HUDEP-2 (cell line): ENCODE measurements at regions not wholly inside any gene's neighbourhood (a gene's known extent, or its start where the extent isn't known, plus 50 kb on each side); places are given as distances from the start of the nearest gene placed in this dataset.
"Not testable (repeated sequence)": the region's sequence is repeated elsewhere in the genome, so short reads cannot be mapped to it uniquely, and the experiment has no call there.

Experiments
- DNase-seq, 76 experiments: peaks; one replicate each; lab custom pipeline; 2025; ENCODE audit not compliant: unreplicated experiment in 76 of 76; lab: John Stamatoyannopoulos, UW

DNA sequence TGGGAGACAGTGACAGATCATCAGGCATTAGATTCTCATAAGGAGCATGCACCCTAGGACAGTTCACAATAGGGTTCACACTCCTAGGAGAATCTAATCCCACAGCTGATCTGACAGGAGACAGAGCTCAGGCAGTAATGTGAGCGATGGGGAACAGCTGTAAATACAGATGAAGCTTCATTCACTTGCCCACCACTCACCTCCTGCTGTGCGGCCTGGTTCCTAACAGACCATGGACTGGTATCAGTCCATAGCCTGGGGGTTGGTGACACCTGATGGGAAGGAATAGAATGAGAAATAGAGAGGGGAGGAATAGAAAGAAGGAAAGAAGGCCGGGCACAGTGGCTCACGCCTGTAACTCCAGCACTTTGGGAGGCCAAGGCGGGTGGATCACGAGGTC, 336.8 kb upstream of the SASH1 start:
- DNase-seq, result no peak

DNA sequence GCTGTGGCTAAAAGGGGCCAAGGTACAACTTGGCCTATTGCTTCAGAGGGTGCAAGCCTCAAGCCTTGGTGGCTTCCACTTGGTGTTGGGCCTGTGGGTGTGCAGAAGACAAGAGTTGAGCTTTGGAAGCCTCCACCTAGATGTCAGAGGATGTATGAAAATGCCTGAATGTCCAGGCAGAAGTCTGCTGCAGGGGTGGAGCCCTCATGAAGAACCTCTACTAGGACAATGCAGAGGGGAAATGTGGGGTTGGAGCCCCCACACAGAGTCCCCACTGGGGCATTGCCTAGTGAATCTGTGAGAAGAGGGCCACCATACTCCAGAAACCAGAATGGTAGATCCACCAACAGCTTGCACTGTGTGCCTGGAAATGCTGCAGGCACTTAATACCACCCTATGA, 332.1 kb upstream of the SASH1 start:
- DNase-seq, result not testable (repeated sequence)

DNA sequence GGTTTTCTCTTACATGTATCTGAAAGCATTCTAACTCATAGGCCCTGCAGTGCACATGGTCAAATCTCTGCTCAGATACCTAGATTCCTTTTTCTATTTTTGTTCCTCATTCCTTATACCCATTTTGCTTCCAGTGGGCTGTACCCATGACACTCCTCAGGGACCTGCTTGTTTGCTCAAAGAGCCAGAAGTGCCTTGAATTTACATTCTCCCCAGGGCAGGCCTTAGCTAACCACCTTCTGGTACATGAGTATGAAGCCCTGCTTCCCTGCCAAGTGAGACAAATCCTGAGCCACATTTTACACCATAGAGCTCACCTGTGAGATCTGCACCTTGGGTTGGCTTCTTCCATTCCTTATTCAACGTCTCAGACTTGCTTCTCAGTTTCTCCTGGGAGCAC, 326.6 kb upstream of the SASH1 start:
- DNase-seq, result no peak

DNA sequence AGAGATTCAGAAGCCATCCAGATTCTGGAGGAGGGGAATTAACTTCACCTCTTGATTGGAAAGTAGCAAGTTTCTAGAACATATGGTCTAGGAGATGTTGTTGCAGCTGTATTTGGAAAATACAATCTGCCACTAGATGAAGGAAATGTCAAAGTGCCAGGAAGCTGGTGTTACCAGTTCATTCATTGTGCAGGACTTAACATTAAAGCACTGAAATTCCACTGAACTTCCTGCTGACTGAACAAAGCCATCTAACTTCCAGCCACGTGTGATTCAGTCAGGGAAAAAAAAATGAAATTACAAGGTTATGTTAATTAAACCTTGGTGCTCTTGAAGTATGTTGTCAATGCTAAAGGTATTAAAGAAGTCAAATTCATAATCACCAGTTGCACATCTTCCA, 321.5 kb upstream of the SASH1 start:
- no peak for DNase-seq

- no peak for DNase-seq
Observed at GRCh38 chr6:148021699-148022098, 320.9 kb upstream of the SASH1 start.

- not testable (repeated sequence) for DNase-seq
Observed at GRCh38 chr6:148022279-148022678, 320.4 kb upstream of the SASH1 start.

- no peak for DNase-seq
Observed at GRCh38 chr6:148027201-148027600, 315.4 kb upstream of the SASH1 start.

- no peak for DNase-seq
Observed at GRCh38 chr6:148035806-148036390, 306.7 kb upstream of the SASH1 start.

GRCh38 chr6:148037496-148037895, 305.1 kb upstream of the SASH1 start:
- no peak for DNase-seq

DNA sequence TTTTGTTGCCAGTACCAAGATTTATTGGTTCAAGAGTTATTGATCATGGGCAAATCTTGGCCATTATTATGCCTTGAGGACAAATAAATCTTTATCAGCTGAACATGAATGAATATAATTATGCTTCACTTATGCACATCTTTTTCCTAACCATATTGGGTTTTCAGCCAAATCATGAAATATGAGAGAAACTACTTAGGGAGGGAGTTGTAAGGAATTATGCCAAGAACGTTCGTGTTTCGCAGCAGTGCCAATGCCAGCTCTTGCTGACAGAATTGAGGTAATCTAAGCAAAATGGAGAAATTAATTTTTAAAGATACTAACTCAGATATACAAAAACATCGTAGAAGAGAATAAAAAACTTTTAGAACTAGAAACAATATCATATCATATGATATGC, 301.1 kb upstream of the SASH1 start:
- no peak for DNase-seq

DNA sequence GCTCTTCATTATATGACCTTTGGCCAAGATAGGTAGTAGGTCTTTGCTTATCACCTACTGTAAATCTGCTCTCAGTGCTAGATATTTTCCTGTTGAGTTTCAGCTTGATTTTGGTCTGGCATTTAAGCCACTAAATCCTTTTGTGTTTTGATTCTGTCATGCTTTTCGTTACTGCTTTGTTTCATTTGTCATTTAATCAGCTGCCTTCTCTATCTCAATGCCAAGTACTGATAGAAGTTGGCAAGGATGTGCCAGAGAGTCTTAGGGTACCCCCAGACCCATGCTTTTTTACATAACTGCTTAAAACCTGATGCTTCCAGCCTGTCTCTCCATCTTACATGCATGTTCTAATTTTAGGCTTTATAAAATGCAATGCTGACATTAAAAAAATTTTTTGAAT, 300.1 kb upstream of the SASH1 start:
- DNase-seq, result no peak

DNA sequence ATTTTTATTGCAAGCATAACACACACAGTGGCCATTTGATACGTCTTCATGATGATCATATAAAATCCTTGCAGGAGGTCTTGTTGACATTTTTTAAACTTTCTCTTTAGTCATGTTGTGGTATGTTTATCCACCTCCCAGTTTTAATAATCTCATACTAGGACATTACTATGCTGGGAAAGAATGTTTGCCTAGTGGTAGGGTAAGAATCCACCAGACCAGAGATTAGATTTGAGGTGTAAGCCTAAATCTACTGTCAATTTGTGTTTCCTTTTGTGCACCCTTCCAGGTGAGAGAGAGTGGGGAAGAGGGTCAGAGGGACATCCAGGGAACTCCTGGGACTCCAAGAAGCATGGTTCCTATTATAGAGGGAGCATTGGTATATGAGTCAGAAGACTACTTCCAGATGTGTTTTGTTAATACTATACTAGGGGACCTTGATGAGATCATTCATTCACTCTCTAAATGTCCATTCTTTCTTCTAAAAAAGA, 298.3 kb upstream of the SASH1 start:
- DNase-seq, result no peak

- DNase-seq, result no peak
Observed at GRCh38 chr6:148044921-148045320, 297.7 kb upstream of the SASH1 start.

- DNase-seq, result no peak
Observed at GRCh38 chr6:148053209-148053608, 289.4 kb upstream of the SASH1 start.

DNA sequence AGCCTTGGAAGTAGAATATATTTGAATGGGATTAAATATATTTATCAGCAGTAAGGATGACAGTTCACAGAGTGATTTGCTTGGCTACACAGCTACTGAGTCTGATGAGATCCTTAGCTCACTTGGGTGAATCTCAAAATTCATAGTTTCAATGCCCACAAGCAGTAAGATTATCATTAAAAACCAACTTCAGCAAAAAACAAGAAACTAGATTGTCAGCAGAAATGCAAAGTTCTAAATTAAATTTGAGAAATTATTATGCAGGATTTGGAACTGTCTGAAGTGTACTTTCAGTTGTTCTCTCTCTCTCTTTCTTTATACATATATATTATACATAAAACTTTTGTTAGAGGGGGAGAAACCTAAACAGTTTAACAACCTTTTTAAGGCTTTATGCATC, 288.8 kb upstream of the SASH1 start:
- DNase-seq, result no peak

DNA sequence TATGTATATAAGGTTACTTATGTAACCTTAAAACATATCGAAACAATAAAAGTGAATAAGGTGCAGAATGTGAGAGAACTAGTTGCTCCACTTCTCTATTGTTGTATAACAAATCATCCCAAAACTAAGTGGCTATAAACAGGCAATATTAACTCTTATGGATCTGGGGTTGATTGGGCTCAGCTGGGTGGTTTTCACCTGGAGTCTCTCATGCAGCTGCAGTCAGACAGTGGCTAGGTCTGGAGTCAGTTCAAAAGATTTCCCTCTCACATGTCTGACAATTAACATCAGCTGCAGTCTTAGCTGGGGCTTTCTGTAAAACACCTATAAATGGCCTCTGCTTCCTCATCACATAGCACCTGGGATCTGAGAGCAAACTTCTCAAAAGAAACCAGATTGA, 288.4 kb upstream of the SASH1 start:
- no peak for DNase-seq

- DNase-seq, result no peak
Observed at GRCh38 chr6:148055419-148055818, 287.2 kb upstream of the SASH1 start.

- no peak for DNase-seq
Observed at GRCh38 chr6:148059869-148060268, 282.8 kb upstream of the SASH1 start.

- DNase-seq, result no peak
Observed at GRCh38 chr6:148064406-148065134, 278.1 kb upstream of the SASH1 start.

- no peak for DNase-seq
Observed at GRCh38 chr6:148068437-148069061, 274.1 kb upstream of the SASH1 start.

- DNase-seq, result no peak
Observed at GRCh38 chr6:148069256-148069655, 273.4 kb upstream of the SASH1 start.

DNA sequence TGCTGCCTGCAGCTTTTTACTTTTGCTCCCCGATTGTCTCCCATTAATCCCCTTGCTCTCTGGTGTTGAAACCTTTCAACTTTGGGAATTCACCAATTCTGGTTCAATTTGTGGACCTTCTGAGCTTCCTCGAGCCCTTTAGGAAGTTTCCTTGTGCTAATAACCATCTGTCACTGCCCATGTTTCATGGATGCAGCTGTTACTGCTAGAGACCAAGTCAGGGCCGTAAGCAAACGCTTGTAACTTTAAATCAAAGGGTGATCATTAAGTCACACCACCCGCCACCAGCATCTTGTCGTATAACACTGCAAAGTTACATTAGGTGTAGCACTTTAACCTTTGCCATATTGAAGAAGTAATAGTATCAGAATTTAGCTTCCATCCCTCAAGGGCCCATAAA, 268.3 kb upstream of the SASH1 start:
- no peak for DNase-seq
